ENCODE measurements at regions not wholly inside any gene's neighbourhood (a gene's known extent, or its start where the extent isn't known, plus 50 kb on each side); places are given as distances from the start of the nearest gene placed in this dataset.

GRCh38 chr9:17986595-17986994, 407.7 kb downstream of the SH3GL2 start:
- DNase-seq (ENCODE audit: low read depth), result no peak
- H3K4me3 ChIP-seq (ENCODE audit: control insufficient read depth, low read depth, low read length), result no peak overlapping the region
- TF ChIP-seq CTCF (conservative IDR thresholded peaks at IDR 0.05; ENCODE audit: control insufficient read depth, insufficient read depth, low read depth, low read length), result no peak

DNA sequence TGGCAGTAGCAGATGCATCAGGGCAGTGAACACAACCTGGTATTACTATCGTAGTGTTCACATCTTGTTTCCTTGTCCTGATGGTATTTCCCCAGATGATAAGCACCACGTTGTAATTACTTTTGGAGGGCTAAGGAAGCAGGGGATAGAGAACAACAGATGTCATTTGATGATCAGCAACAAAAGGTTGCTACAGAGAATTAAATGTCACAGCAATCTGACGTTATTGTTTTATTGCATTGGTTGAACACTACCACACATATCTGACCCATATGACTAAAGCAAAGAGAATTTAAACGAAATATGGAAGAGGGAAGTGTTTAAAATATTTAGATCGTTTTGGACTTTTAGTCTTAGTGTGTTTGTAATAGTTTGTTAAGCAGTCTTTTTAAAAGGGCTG, 408.3 kb downstream of the SH3GL2 start:
- no peak overlapping the region for H3K4me3 ChIP-seq (ENCODE audit: control insufficient read depth, low read depth, low read length)
- no peak for DNase-seq (ENCODE audit: low read depth)
- no peak for TF ChIP-seq CTCF (conservative IDR thresholded peaks at IDR 0.05; ENCODE audit: control insufficient read depth, insufficient read depth, low read depth, low read length)

DNA sequence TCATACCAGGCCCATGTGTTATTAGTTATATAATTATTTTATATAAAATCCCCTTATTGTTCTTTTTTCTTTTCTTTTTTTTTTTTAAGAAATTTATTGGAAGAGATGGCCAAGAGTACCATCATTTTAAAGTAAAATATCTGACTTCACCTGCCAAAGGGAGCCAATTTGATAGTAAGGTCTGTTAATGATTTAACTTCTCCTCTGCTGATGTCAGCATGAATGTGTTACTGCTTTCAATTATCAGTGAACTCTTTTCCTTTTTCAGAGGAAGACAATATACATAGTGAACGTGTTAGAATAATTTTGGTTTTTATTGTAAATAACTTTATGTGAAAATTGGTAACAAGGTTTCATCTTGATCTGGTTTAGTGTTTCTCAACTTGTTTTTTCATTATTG, 409.6 kb downstream of the SH3GL2 start:
- DNase-seq (ENCODE audit: low read depth), result no peak
- TF ChIP-seq CTCF (conservative IDR thresholded peaks at IDR 0.05; ENCODE audit: control insufficient read depth, insufficient read depth, low read depth, low read length), result no peak
- H3K4me3 ChIP-seq (ENCODE audit: control insufficient read depth, low read depth, low read length), result no peak overlapping the region

DNA sequence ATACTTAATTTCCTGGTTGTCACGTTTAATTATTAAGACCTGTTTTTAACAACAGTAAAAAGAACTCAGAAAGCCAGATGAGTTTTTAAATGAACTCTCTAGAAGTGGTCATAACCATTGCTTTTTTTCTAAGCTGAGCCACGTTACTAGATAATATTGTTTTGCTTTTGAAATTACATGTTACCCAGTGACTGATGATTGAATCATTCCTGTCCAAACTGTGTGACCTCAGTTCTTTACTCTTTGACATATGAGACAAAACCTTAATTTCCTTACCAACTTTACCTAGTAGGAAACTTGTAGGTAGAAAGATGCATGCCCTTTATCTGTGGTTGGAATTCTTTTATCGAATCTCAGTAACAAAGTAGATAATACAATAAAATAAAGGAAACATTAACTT, 411.7 kb downstream of the SH3GL2 start:
- DNase-seq (ENCODE audit: low read depth), result no peak
- TF ChIP-seq CTCF (conservative IDR thresholded peaks at IDR 0.05; ENCODE audit: control insufficient read depth, insufficient read depth, low read depth, low read length), result no peak
- no peak overlapping the region for H3K4me3 ChIP-seq (ENCODE audit: control insufficient read depth, low read depth, low read length)

GRCh38 chr9:17993024-17993423, 414.2 kb downstream of the SH3GL2 start:
- no peak overlapping the region for H3K4me3 ChIP-seq (ENCODE audit: control insufficient read depth, low read depth, low read length)
- DNase-seq (ENCODE audit: low read depth), result no peak
- TF ChIP-seq CTCF (conservative IDR thresholded peaks at IDR 0.05; ENCODE audit: control insufficient read depth, insufficient read depth, low read depth, low read length), result no peak

- TF ChIP-seq CTCF (conservative IDR thresholded peaks at IDR 0.05; ENCODE audit: control insufficient read depth, insufficient read depth, low read depth, low read length), result no peak
- no peak for DNase-seq (ENCODE audit: low read depth)
- H3K4me3 ChIP-seq (ENCODE audit: control insufficient read depth, low read depth, low read length), result no peak overlapping the region
Measured at GRCh38 chr9:17994695-17995425, 416.0 kb downstream of the SH3GL2 start.

- no peak for TF ChIP-seq CTCF (conservative IDR thresholded peaks at IDR 0.05; ENCODE audit: control insufficient read depth, insufficient read depth, low read depth, low read length)
- no peak overlapping the region for H3K4me3 ChIP-seq (ENCODE audit: control insufficient read depth, low read depth, low read length)
- DNase-seq (ENCODE audit: low read depth), result no peak
Measured at GRCh38 chr9:17996728-17997127, 417.9 kb downstream of the SH3GL2 start.
